ENCODE measurements at regions not wholly inside any gene's neighbourhood (a gene's known extent, or its start where the extent isn't known, plus 50 kb on each side); places are given as distances from the start of the nearest gene placed in this dataset.

DNA sequence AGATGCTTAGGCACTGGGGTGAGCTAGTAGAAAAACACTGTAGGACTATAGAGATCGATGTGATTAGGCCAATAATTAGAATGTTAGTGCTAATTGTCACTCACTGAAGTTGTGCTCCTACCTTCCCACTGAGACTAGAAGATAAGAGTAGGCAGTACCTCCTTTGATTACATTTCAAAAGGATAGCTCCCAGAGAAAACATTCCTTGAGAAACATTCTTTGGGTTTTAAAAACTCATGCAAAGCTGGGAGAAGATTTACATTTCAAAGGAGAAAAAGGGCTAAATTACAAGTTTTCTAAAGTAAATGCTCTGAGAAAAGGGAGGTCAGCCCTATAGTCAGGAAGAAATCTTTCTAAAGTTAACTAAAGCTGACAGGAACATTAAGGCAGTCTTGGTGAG lies 860.3 kb upstream of the NDST4 start:
- no peaks in the 10 kb centered on the region for H3K27me3 ChIP-seq (ENCODE audit: control insufficient read depth in 1 of 2, insufficient read depth in 2 of 2, low read length in 2 of 2)
- no TSS peak for BruUV-seq (replicated peaks)
- TF ChIP-seq ZNF354B (CRISPR knock-in tag; IDR thresholded peaks at IDR 0.05) (no peak), ZNF547 (CRISPR knock-in tag; IDR thresholded peaks at IDR 0.05) (no peak), TEAD2 (CRISPR knock-in tag; IDR thresholded peaks at IDR 0.05) (no peak), ZSCAN22 (CRISPR knock-in tag; IDR thresholded peaks at IDR 0.05) (no peak), ZNF230 (CRISPR knock-in tag; IDR thresholded peaks at IDR 0.05) (no peak), ZNF263 (CRISPR knock-in tag; IDR thresholded peaks at IDR 0.05) (no peak), SAFB2 (CRISPR knock-in tag; IDR thresholded peaks at IDR 0.05; ENCODE audit: borderline replicate concordance, low read depth) (no peak), CENPX (CRISPR knock-in tag; IDR thresholded peaks at IDR 0.05) (no peak), POLR2G (IDR thresholded peaks at IDR 0.05; ENCODE audit: low read depth, low read length) (no peak), RBAK (CRISPR knock-in tag; IDR thresholded peaks at IDR 0.05) (no peak), ZBTB8A (CRISPR knock-in tag; IDR thresholded peaks at IDR 0.05; ENCODE audit: borderline replicate concordance, low read depth) (no peak), KAT7 (CRISPR knock-in tag; IDR thresholded peaks at IDR 0.05; ENCODE audit: borderline replicate concordance) (no peak), ZNF121 (CRISPR knock-in tag; IDR thresholded peaks at IDR 0.05) (no peak)
- TF ChIP-seq, protein P1, sequence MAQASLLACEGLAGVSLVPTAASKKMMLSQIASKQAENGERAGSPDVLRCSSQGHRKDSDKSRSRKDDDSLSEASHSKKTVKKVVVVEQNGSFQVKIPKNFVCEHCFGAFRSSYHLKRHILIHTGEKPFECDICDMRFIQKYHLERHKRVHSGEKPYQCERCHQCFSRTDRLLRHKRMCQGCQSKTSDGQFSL (CRISPR knock-in tag; IDR thresholded peaks at IDR 0.05): no peak
- TF ChIP-seq, protein P2, sequence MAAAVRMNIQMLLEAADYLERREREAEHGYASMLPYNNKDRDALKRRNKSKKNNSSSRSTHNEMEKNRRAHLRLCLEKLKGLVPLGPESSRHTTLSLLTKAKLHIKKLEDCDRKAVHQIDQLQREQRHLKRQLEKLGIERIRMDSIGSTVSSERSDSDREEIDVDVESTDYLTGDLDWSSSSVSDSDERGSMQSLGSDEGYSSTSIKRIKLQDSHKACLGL (CRISPR knock-in tag; IDR thresholded peaks at IDR 0.05): no peak
- H3K4me3 ChIP-seq (replicated peaks in 1 of 3; ENCODE audit: insufficient read depth in 1 of 3, low read depth in 2 of 3, low read length in 3 of 3): no peak overlapping the region
- no peak for FAIRE-seq
- no peaks in the 10 kb centered on the region for H3K9me3 ChIP-seq (ENCODE audit: low read length)
- H4K20me1 ChIP-seq (ENCODE audit: insufficient read depth, low read length): no peaks in the 10 kb centered on the region
- in situ Hi-C loops (cut with HindIII; ENCODE audit: extremely low pct_ligation_motif_present, low pct_unique_long_range_greater_than_20kb) (no loop called here), intact Hi-C loops (cut with micrococcal nuclease; ENCODE audit: unreplicated experiment) (no loop called here)
- DNase-seq (ENCODE audit: low spot score): no peak
- H3K4me1 ChIP-seq (ENCODE audit: insufficient read depth, low read length): no peaks in the 10 kb centered on the region
- H3K9ac ChIP-seq (ENCODE audit: insufficient read depth, low read depth, low read length): no peak overlapping the region
- ChIA-PET POLR2A (no interaction called here), CTCF (ENCODE audit: low intra/inter-chr PET ratio, low total read pairs) (no interaction called here)
- H3K36me3 ChIP-seq (replicated peaks in 1 of 2; ENCODE audit: control insufficient read depth in 1 of 2, insufficient read depth in 2 of 2, low read length in 2 of 2): no peaks in the 10 kb centered on the region
- H3K4me2 ChIP-seq (ENCODE audit: low read depth, low read length): no peak overlapping the region
- WGBS (ENCODE audit: low lambda C conversion rate): 4% methylated on average over 1 of the region's 1 CpG
- no peaks in the 10 kb centered on the region for H3K79me2 ChIP-seq (ENCODE audit: insufficient read depth, low read length)
- no peak overlapping the region for H3K27ac ChIP-seq (ENCODE audit: extremely low read length, insufficient read depth, low read length)
- no peak for ATAC-seq
- no peak overlapping the region for H2AFZ ChIP-seq (ENCODE audit: low read length)

Data from HepG2 (cell line).